GM12878 (cell line): ENCODE measurements at regions not wholly inside any gene's neighbourhood (a gene's known extent, or its start where the extent isn't known, plus 50 kb on each side); places are given as distances from the start of the nearest gene placed in this dataset.

Source experiments
- ATAC-seq: fragments of 200-7000 bp; cut with Tn5 transposase; 3 replicates; pipeline ENCODE4 v1.9.1; 2020; ENCODE audit warnings: mild to moderate bottlenecking, moderate library complexity
- BruUV-seq: library from RNA; stranded (reverse); fragments of 400-500 nt; replicated peaks from 2 replicates; lab custom pipeline; 2021; lab: Mats Ljungman, UMichigan
- CTCF ChIA-PET: fragments of 300-600 bp; sonication (Branson Sonifier 250); formaldehyde crosslinking; extraction: SDS; loops from one replicate; lab custom pipeline; 2021; ENCODE audit warnings: inconsistent platforms; lab: Yijun Ruan, JAX
- POLR2A ChIA-PET: fragments of 350-600 bp; formaldehyde crosslinking; extraction: SDS; loops from one replicate; lab custom pipeline; 2021; ENCODE audit warnings: inconsistent platforms; lab: Charles Lee
- RAD21 ChIA-PET: fragments of 300-600 bp; sonication (Branson Sonifier 250); formaldehyde crosslinking; loops from one replicate; lab custom pipeline; 2023; ENCODE audit warnings: antibody characterized with exemption; ENCODE audit not compliant: unreplicated experiment; lab: Charles Lee
- SMC1A ChIA-PET: fragments of 300-600 bp; sonication (Branson Sonifier 250); formaldehyde crosslinking; loops from one replicate; lab custom pipeline; 2023; ENCODE audit not compliant: unreplicated experiment, uncharacterized antibody; lab: Charles Lee
- DNase-seq: peaks from one replicate; pipeline ENCODE4 v3.0.0-alpha.2; 2011; ENCODE audit warnings: low read depth, low spot score
- FAIRE-seq: peaks from 3 replicates; lab custom pipeline; 2011; peaks lifted over from hg19 to GRCh38; lab: Jason Lieb, UNC
- H2AFZ ChIP-seq: 2 replicates; pipeline ENCODE4 v1.6.0; 2011; ENCODE audit warnings: low read depth, low read length, control low read depth; ENCODE audit not compliant: control insufficient read depth
- H3K27ac ChIP-seq: 2 replicates; pipeline ENCODE4 v1.5.1; 2011; ENCODE audit warnings: control low read depth; ENCODE audit not compliant: control insufficient read depth, insufficient read depth
- H3K27me3 ChIP-seq, 2 experiments: replicated peaks in 1 of 2; 2 replicates each; pipeline versions ENCODE4 v1.6.0 to v1.6.1; 2011; ENCODE audit warnings: low read length in 1 of 2; ENCODE audit not compliant: control insufficient read depth in 2 of 2, insufficient read depth in 2 of 2
- H3K36me3 ChIP-seq, 2 experiments: 2 replicates each; pipeline ENCODE4 v1.5.1; 2011; ENCODE audit warnings: low read length in 1 of 2; ENCODE audit not compliant: control insufficient read depth in 2 of 2, insufficient read depth in 2 of 2
- H3K4me1 ChIP-seq: 2 replicates; pipeline ENCODE4 v1.6.1; 2011; ENCODE audit warnings: mild to moderate bottlenecking, low read length, moderate library complexity, mixed read lengths; ENCODE audit not compliant: control insufficient read depth, insufficient read depth
- H3K4me2 ChIP-seq: 2 replicates; pipeline ENCODE4 v1.6.0; 2011; ENCODE audit warnings: control low read depth; ENCODE audit not compliant: control insufficient read depth, insufficient read depth
- H3K4me3 ChIP-seq: fragments of 200-600 bp; sonication (generic); 2 replicates; pipeline ENCODE4 v1.5.1; 2016
- H3K79me2 ChIP-seq: 2 replicates; pipeline ENCODE4 v1.6.0; 2011; ENCODE audit warnings: low read length; ENCODE audit not compliant: control insufficient read depth, insufficient read depth
- H3K9ac ChIP-seq: 2 replicates; pipeline ENCODE4 v1.8.0; 2011; ENCODE audit warnings: low read length, control low read depth, mixed read lengths; ENCODE audit not compliant: control insufficient read depth, insufficient read depth
- H3K9me3 ChIP-seq: replicated peaks from 3 replicates; pipeline ENCODE4 v1.5.1; 2011; ENCODE audit warnings: mild to moderate bottlenecking, low read length; ENCODE audit not compliant: control insufficient read depth, insufficient read depth
- H4K20me1 ChIP-seq: 2 replicates; pipeline ENCODE4 v1.6.0; 2011; ENCODE audit not compliant: control insufficient read depth, insufficient read depth
- BCL3 ChIP-seq: IDR thresholded peaks from 2 replicates; pipeline ENCODE4 v1.6.1; 2011; ENCODE audit warnings: borderline replicate concordance, low read depth, mild to moderate bottlenecking, moderate library complexity, low read length; ENCODE audit not compliant: insufficient read depth, poor library complexity, severe bottlenecking
- BHLHE40 ChIP-seq, 2 experiments: fragments of 450-650 bp in 1 of 2; IDR thresholded peaks; 2 replicates each; pipeline ENCODE4 v1.6.1; 2011 to 2017; ENCODE audit warnings: low read depth in 2 of 2, borderline replicate concordance in 1 of 2, improper control_type of control experiment in 1 of 2, low read length in 1 of 2, mild to moderate bottlenecking in 1 of 2
- CHD2 ChIP-seq: IDR thresholded peaks from 2 replicates; pipeline ENCODE4 v1.6.1; 2011; ENCODE audit warnings: low read depth, low read length, improper control_type of control experiment, borderline replicate concordance
- EZH2 ChIP-seq: IDR thresholded peaks from 2 replicates; pipeline ENCODE4 v1.6.1; 2012; ENCODE audit warnings: low read depth, mild to moderate bottlenecking, control low read depth, inconsistent platforms, low read length, borderline replicate concordance; ENCODE audit not compliant: control insufficient read depth
- LARP7 ChIP-seq: fragments of 450-650 bp; IDR thresholded peaks from 2 replicates; pipeline ENCODE4 v1.6.1; 2017; ENCODE audit warnings: mild to moderate bottlenecking
- MEF2A ChIP-seq: IDR thresholded peaks from 2 replicates; pipeline ENCODE4 v1.6.1; 2011; ENCODE audit warnings: low read depth, mild to moderate bottlenecking, low read length, moderate library complexity; ENCODE audit not compliant: insufficient read depth
- MTA3 ChIP-seq: IDR thresholded peaks from 2 replicates; pipeline ENCODE4 v1.6.1; 2012; ENCODE audit warnings: low read length, inconsistent platforms, borderline replicate concordance
- WGBS: methylation state at CpG from one replicate; pipeline ENCODE4 v1.1.6; 2016; ENCODE audit warnings: low lambda C conversion rate; ENCODE audit not compliant: insufficient replicate concordance, insufficient coverage; ENCODE audit errors: missing lambda C conversion rate; 5-methylcytosine and 5-hydroxymethylcytosine counted together
- in situ Hi-C: fragments of 300-500 bp; cut with MboI; formaldehyde crosslinking; loops from 9 replicates; pipeline ENCODE4 v1.14.3; 2018; ENCODE audit warnings: mixed read lengths
- intact Hi-C: fragments of 100-400 bp; cut with micrococcal nuclease; formaldehyde crosslinking; loops from one replicate; pipeline ENCODE4 v1.14.2; 2022; ENCODE audit not compliant: unreplicated experiment
- TF ChIP-seq, protein P1 (sequence below): fragments of 450-650 bp; IDR thresholded peaks from 2 replicates; pipeline ENCODE4 v1.6.1; 2016; ENCODE audit warnings: mild to moderate bottlenecking

- Histone ChIP-seq H3K4me3 (no peak overlapping the region), H3K9ac (no peak overlapping the region), H2AFZ (no peak overlapping the region), H3K9me3 (no peaks in the 10 kb centered on the region), H3K27me3 (no peaks in the 10 kb centered on the region), H3K79me2 (no peaks in the 10 kb centered on the region), H3K27ac (no peak overlapping the region), H3K36me3 (no peaks in the 10 kb centered on the region), H4K20me1 (no peaks in the 10 kb centered on the region), H3K4me2 (no peak overlapping the region), H3K4me1 (no peaks in the 10 kb centered on the region)
- no TSS peak for BruUV-seq
- no peak for FAIRE-seq
- no peak for DNase-seq
- ATAC-seq, result peak; percentile 60
- TF ChIP-seq EZH2, result no peak
- TF ChIP-seq CHD2, result no peak
- no peak for TF ChIP-seq LARP7
- no peak for TF ChIP-seq MEF2A
- TF ChIP-seq MTA3, result no peak
- TF ChIP-seq, protein P1, sequence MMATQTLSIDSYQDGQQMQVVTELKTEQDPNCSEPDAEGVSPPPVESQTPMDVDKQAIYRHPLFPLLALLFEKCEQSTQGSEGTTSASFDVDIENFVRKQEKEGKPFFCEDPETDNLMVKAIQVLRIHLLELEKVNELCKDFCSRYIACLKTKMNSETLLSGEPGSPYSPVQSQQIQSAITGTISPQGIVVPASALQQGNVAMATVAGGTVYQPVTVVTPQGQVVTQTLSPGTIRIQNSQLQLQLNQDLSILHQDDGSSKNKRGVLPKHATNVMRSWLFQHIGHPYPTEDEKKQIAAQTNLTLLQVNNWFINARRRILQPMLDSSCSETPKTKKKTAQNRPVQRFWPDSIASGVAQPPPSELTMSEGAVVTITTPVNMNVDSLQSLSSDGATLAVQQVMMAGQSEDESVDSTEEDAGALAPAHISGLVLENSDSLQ, result no peak
- TF ChIP-seq BHLHE40 (IDR thresholded peaks at IDR 0.05; ENCODE audit: borderline replicate concordance in 1 of 2, low read depth in 2 of 2, low read length in 1 of 2), result no peak
- no peak for TF ChIP-seq BCL3
- WGBS, result 28% methylated on average over 1 of the region's 1 CpG
- intact Hi-C loops (no loop called here), in situ Hi-C loops (no loop called here)
- ChIA-PET RAD21 (no interaction called here), POLR2A (no interaction called here), CTCF (no interaction called here), SMC1A (interaction anchor here (1.2 kb wide), 1 partner anchor 13 kb away, joined by 4 read pairs; no protein-coding TSS in a partner anchor)
Observed at GRCh38 chr10:65765006-65765541, 1160.8 kb upstream of the LRRTM3 start.
